SKM-1 treated with dmso at 0.1 percent for 144 hours (cell line): ENCODE measurements at regions not wholly inside any gene's neighbourhood (a gene's known extent, or its start where the extent isn't known, plus 50 kb on each side); places are given as distances from the start of the nearest gene placed in this dataset.
"Not testable (repeated sequence)": the region's sequence is repeated elsewhere in the genome, so short reads cannot be mapped to it uniquely, and the experiment has no call there.

ENCODE experiments used
- DNase-seq: peaks from one replicate; lab custom pipeline; 2025; ENCODE audit not compliant: unreplicated experiment; lab: John Stamatoyannopoulos, UW

DNA sequence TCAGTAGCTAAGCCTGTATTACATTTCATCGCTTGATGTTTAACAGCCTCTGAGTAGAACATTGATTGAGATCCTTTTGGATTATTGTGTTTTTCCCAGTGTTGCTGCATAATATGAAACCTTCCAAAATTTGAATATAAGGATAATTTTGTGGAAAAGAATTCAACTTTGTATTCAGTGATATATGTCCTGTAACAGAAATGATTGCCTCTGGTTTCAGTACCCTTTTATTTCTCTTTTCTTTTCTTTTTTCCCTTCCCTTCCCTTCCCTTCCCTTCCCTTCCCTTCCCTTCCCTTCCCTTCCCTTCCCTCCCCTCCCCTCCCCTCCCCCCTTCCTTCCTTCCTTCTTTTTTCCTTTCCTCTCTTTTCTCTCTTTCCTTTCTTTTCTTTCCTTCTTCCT is 74.6 kb downstream of the UTRN start:
- DNase-seq, result no peak

- DNase-seq, result no peak
These were observed 75.3 kb downstream of the UTRN start for GRCh38 chr6:144360401-144360800.

DNA sequence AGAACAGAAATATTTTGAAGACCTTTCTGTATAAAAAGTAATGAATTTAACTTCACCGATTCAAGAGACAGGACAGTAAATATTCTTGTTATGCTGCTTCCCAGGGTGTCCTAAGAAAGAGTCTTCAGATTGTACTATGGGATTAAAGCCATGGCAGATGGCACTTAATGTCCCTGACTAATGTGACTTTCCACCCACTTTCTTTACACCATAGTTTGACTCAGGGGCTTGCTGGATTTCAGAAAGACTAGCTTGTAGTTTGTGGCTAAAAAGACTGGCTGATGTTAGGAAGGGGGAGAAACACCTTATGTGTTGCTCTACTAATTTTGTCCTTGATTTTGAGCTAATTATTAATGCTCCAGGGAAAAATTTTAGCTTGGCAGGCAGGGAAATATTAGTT is 75.9 kb downstream of the UTRN start:
- no peak for DNase-seq

DNA sequence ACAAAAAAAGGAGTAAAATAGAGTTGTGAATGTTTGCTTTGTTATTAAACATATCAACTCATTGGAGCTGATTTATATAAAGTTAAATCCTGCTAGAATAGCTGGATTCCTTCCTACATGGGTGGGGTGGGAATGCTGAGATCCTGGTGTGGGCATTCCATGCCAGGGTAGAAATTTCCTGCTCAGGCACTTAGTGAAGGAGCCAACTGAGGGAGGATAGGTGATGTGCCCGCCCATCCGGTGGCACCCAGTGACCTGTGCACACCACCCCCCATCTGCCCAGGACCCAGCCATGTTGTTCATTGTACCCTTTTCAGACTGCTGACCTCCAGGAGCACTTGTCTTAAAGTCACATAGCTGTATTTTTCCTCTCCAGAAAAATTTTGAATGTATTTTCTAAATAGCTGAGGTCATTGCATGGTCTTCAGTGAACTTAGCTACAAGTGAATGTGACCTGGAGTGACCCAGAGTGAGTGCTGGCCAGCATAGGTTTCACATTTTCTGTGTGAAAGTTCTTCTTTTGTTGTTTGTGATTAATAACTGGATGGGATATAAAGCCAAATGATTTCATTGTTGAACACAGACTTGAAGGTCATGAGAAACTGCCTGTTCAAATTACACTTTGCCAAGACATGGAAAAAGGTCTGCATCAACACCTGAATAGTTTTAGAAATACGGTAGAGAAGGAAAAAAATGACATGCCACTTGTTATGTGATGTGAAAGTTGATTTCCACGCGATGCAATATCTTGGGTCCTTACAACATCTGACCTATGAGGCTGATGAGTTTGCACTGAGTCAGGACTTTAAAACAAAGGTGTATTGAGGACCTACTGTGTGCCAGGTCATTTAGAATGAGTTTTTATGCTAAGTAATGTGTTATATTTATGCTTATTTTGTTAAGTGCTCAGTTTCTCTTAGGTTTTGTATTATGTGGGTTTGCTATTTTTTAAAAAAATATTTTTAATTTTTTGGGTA is 77.2 kb downstream of the UTRN start:
- no peak for DNase-seq

DNA sequence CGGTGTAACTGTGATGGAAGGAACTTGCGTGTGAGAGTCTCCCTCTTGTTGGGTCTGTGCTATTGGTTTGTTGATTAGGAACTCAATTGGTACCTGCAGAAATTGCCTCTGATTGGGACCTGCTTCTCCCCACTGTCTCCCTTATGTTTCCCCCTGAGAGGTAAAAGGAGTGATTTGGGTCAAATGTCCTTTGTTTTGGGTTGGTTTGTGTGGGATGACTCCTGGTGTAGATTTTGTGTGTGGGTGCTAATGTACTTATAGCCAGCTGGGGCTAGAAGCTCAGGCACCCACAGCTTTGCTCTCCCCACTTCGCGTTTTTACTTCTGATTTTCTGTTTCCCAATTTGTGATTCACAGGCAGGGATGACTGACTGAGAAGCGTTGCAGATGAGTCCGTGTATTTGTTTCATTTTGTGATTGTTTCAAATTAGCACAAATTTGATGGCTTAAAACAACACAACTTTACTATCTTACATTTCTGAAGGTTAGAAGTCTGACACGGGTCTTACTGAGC is 79.1 kb downstream of the UTRN start:
- no peak for DNase-seq

DNA sequence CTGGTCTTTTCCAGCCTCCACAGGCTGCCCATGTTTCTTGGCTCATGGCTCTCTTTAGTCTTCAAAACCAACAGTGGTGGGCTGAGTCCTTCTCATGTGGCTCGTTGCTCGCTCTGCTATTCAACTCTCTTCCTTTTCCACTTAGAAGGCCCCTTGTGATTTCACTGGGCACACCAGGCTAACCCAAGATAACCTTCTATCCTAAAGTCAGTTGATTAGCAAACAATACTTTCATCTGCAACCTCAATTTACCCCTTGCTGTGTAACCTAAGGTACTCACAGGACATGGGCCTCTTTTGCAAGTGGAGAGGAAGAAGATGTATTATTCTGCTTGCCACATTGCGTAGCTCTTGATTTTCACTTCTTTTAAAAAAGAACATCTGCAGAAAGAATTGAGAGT is 79.6 kb downstream of the UTRN start:
- DNase-seq, result no peak

- no peak for DNase-seq
These were observed 80.1 kb downstream of the UTRN start for GRCh38 chr6:144365271-144365670.

DNA sequence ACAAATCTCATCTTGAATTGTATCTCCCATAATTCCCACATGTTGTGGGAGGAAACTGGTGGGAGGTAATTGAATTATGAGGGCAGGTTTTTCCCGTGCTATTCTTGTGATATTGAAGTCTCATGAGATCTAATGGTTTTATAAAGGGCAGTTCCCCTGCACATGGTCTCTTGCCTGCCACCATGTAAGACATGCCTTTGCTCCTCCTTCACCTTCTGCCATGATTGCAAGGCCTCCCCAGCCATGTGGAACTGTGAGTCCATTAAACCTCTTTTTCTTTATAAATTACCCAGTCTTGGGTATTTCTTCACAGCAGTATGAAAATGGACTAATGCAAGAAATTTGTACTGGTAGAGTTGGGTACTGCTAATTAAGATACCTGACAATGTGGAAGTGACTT is 84.6 kb downstream of the UTRN start:
- DNase-seq, result not testable (repeated sequence)

- no peak for DNase-seq
These were observed 87.0 kb downstream of the UTRN start for GRCh38 chr6:144372116-144372515.

DNA sequence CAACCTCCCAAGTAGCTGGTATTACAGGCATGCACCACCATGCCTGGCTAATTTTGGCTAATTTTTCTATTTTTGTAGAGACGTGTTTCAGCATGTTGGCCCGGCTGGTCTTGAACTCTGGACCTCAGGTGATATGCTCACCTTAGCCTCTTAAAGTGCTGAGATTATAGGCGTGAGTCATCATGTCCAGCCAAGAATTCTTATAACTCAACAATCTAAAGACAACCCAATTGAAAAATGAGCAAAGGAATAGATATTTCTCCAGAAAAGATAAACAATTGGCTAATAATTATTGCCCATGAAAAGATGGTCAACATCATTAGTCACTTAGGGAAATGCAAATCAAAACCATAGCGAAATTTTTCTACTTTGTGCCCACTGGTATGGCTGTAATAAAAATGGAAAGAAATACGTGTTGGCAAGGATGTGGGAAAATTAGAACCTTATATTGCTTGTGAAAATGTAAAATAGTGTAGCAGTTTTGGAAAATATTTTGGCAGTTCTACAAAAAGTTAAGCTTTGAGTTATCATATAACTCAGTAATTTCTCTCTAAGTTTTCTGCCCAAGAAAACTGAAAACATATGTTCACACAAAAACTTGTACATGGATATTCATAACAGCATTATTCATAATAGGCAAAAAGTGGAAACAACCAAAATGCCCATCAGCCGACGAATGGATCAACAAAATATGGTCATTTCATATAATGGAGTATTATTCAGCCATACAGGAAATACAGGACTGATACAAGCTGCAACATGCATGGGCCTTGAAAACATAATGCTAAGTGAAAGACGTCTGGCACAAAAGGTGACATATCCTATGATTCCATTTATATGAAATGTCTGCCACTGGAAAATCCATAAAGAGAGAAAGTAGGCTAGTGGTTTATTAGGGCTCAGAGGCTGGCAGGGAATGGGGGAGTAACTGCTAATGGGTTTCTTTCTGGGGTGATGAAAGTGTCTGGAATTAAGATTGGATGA is 87.8 kb downstream of the UTRN start:
- DNase-seq, result no peak

- DNase-seq, result not testable (repeated sequence)
These were observed 89.4 kb downstream of the UTRN start for GRCh38 chr6:144374525-144374924.

GRCh38 chr6:144377586-144378210 is 92.6 kb downstream of the UTRN start:
- no peak for DNase-seq

DNA sequence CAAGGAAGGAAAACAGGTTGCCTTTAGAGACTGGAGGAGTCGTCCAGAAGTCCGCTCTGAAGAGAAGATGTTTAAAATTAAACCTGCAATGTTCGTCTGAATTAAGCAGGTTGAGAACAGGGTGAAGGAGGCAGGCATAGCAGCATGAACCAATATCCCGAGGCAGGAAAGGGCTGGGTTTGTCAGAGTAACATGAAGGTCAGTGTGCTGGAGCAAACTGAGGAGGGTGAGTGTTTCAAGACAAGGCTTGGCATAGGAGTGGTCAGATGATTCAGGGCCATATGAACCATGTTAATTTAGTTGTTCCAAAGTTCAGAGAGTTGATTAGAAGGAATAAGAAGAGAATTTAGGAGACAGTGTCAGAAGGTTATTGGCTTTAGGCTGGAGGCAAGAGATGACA is 93.3 kb downstream of the UTRN start:
- DNase-seq, result no peak

DNA sequence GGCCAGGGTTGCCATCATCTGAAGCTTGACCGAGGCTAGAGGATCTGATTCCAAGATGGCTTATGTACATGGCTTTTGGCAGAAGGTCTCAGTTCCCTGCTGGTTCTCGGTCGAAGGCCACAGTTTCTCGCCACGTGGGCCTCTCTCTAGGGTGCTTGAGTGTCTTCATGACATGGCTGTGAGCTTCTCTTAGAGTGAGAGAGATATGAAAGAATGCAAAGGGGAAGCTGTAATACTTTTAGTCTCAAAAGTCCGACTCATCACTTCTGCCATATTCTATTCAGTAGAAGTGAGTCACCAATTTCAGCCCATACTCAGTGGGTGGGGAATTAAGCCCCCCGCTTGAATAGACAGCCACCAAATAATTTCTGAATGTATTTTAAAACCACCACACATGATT is 94.2 kb downstream of the UTRN start:
- no peak for DNase-seq

- DNase-seq, result not testable (repeated sequence)
These were observed 96.4 kb downstream of the UTRN start for GRCh38 chr6:144381499-144381898.

GRCh38 chr6:144383336-144383735 is 98.2 kb downstream of the UTRN start:
- no peak for DNase-seq

DNA sequence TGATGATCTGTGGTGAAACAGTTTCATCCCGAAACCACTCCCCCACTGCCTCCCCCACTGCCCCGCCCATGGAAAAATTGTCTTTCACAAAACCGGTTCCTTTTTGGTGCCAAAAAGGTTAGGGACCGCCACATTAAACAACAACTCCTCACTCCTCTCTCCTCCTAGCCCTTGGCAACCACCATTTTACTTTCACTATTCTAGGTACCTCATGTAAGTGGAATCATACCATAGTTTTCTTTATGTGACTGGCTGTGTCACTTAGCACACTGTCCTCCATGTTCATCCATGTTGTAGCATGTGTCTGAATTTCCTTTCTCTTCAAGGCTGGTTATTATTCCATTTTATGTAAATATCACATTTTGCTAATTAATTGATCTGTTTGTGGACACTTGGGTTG is 99.3 kb downstream of the UTRN start:
- DNase-seq, result no peak

- not testable (repeated sequence) for DNase-seq
These were observed 104.3 kb downstream of the UTRN start for GRCh38 chr6:144389474-144389873.

DNA sequence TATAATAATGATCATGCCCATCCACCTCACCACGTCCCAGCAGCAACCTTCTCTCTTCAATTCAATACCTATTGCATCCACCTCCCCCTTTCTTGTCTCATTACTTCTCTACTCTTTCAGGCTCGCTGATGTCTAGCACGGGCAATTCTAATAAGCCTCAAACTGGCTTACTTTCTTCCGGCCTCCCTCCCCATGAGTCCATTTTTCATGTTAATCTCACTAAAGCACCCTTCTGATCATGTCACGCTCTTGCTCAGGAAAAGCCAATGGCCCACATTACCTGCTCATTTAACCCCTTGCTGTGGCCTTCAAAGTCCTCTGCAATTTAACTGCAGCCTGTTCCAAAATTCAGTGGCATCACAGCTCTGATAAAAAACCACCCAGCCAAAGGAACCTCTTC is 105.1 kb downstream of the UTRN start:
- no peak for DNase-seq

GRCh38 chr6:144390886-144391285 is 105.8 kb downstream of the UTRN start:
- DNase-seq, result no peak

- DNase-seq, result no peak
These were observed 107.4 kb downstream of the UTRN start for GRCh38 chr6:144392536-144392935.
